ENCODE measurements at regions not wholly inside any gene's neighbourhood (a gene's known extent, or its start where the extent isn't known, plus 50 kb on each side); places are given as distances from the start of the nearest gene placed in this dataset.

GRCh38 chr2:109674894-109675534, 60.9 kb downstream of the SOWAHC start:
- TF ChIP-seq POLR2A (IDR thresholded peaks at IDR 0.05) (no peak), CTCF (IDR thresholded peaks at IDR 0.05) (no peak), POLR2AphosphoS5 (IDR thresholded peaks at IDR 0.05) (no peak)

Data from prostate gland (tissue), 2 donors.